Tibial artery (tissue), 4 donors: ENCODE measurements at regions not wholly inside any gene's neighbourhood (a gene's known extent, or its start where the extent isn't known, plus 50 kb on each side); places are given as distances from the start of the nearest gene placed in this dataset.

ENCODE experiments used
- DNase-seq, 2 donors: peaks; one replicate each; pipeline ENCODE4 v3.0.0-alpha.2; 2019
- H3K27ac ChIP-seq, 2 donors: fragments of 200-600 bp; sonication (generic) in 1 of 2; 1 replicate in 1 of 2; 2 replicates in 1 of 2; pipeline ENCODE4 v1.5.1; 2018 to 2019; ENCODE audit warnings: mild to moderate bottlenecking in 1 of 2
- H3K27me3 ChIP-seq, 2 donors: fragments of 200-600 bp; sonication (generic) in 1 of 2; one replicate each; pipeline versions ENCODE4 v1.5.1 to v1.6.0; 2016 to 2019
- H3K36me3 ChIP-seq, 3 donors: fragments of 200-600 bp; sonication (generic) in 2 of 3; one replicate each; pipeline ENCODE4 v1.5.1; 2016 to 2019; ENCODE audit warnings: mild to moderate bottlenecking in 2 of 3
- H3K4me1 ChIP-seq, 4 donors: fragments of 200-600 bp; sonication (generic) in 2 of 4; 1 replicate in 3 of 4; 2 replicates in 1 of 4; pipeline ENCODE4 v1.5.1; 2016 to 2019
- H3K4me3 ChIP-seq, 2 donors: fragments of 200-600 bp; sonication (generic) in 1 of 2; 1 replicate in 1 of 2; 2 replicates in 1 of 2; pipeline ENCODE4 v1.5.1; 2018 to 2019; ENCODE audit warnings: mild to moderate bottlenecking in 2 of 2
- H3K9me3 ChIP-seq, 3 donors: fragments of 200-600 bp; sonication (generic) in 1 of 3; one replicate each; pipeline ENCODE4 v1.5.1; 2016 to 2019
- CTCF ChIP-seq, 2 experiments: fragments of 200-600 bp in 1 of 2; fragments of 450-650 bp in 1 of 2; IDR thresholded peaks; one replicate each; pipeline ENCODE4 v1.5.1; 2017 to 2019; ENCODE audit warnings: antibody characterized with exemption in 2 of 2, mild to moderate bottlenecking in 1 of 2, moderate library complexity in 1 of 2
- intact Hi-C: fragments of 100-400 bp; cut with DNase I; formaldehyde crosslinking; loops from one replicate; pipeline ENCODE4 v1.15.0; 2023; ENCODE audit warnings: low total_unique reads

GRCh38 chr7:41633690-41634089, 69.2 kb downstream of the INHBA start:
- H3K4me3 ChIP-seq = no peak overlapping the region
- no peak overlapping the region for H3K27ac ChIP-seq
- H3K36me3 ChIP-seq = no peaks in the 10 kb centered on the region
- no peaks in the 10 kb centered on the region for H3K27me3 ChIP-seq
- H3K4me1 ChIP-seq = no peaks in the 10 kb centered on the region
- DNase-seq = no peak
- no peaks in the 10 kb centered on the region for H3K9me3 ChIP-seq
- no peak for TF ChIP-seq CTCF (IDR thresholded peaks at IDR 0.05)
- intact Hi-C loops = no loop called here

GRCh38 chr7:41630741-41631140, 72.1 kb downstream of the INHBA start:
- no peak overlapping the region for H3K27ac ChIP-seq

GRCh38 chr7:41629711-41630111, 73.2 kb downstream of the INHBA start:
- no peak for DNase-seq
- no peaks in the 10 kb centered on the region for H3K27me3 ChIP-seq
- H3K9me3 ChIP-seq = no peaks in the 10 kb centered on the region

More at GRCh38 chr7:41630741-41631140, 72.1 kb downstream of the INHBA start:
- Histone ChIP-seq H3K36me3 (no peaks in the 10 kb centered on the region), H3K4me3 (no peak overlapping the region), H3K27me3 (no peaks in the 10 kb centered on the region), H3K4me1 (no peaks in the 10 kb centered on the region), H3K9me3 (no peaks in the 10 kb centered on the region)
- intact Hi-C loops = no loop called here
- no peak for TF ChIP-seq CTCF (IDR thresholded peaks at IDR 0.05)
- no peak for DNase-seq

GRCh38 chr7:41628901-41629300, 74.0 kb downstream of the INHBA start:
- Histone ChIP-seq H3K4me1 (no peaks in the 10 kb centered on the region), H3K4me3 (no peak overlapping the region), H3K9me3 (no peaks in the 10 kb centered on the region), H3K36me3 (no peaks in the 10 kb centered on the region), H3K27ac (no peak overlapping the region), H3K27me3 (no peaks in the 10 kb centered on the region)
- DNase-seq = no peak
- TF ChIP-seq CTCF (IDR thresholded peaks at IDR 0.05) = no peak
- intact Hi-C loops = no loop called here

More at GRCh38 chr7:41629711-41630111, 73.2 kb downstream of the INHBA start:
- H3K27ac ChIP-seq = no peak overlapping the region
- H3K4me1 ChIP-seq = no peaks in the 10 kb centered on the region
- TF ChIP-seq CTCF (IDR thresholded peaks at IDR 0.05) = no peak
- no peak overlapping the region for H3K4me3 ChIP-seq
- no peaks in the 10 kb centered on the region for H3K36me3 ChIP-seq
- intact Hi-C loops = no loop called here

GRCh38 chr7:41627645-41628298, 75.1 kb downstream of the INHBA start:
- H3K9me3 ChIP-seq = no peaks in the 10 kb centered on the region
- no peaks in the 10 kb centered on the region for H3K36me3 ChIP-seq
- intact Hi-C loops = no loop called here
- no peaks in the 10 kb centered on the region for H3K4me1 ChIP-seq
- no peaks in the 10 kb centered on the region for H3K27me3 ChIP-seq
- no peak overlapping the region for H3K4me3 ChIP-seq
- no peak overlapping the region for H3K27ac ChIP-seq
- DNase-seq = no peak
- TF ChIP-seq CTCF (IDR thresholded peaks at IDR 0.05) = no peak

- no peaks in the 10 kb centered on the region for H3K36me3 ChIP-seq
- intact Hi-C loops = no loop called here
- H3K4me1 ChIP-seq = no peaks in the 10 kb centered on the region
- no peak for TF ChIP-seq CTCF (IDR thresholded peaks at IDR 0.05)
- no peak overlapping the region for H3K27ac ChIP-seq
- no peak for DNase-seq
- H3K9me3 ChIP-seq = no peaks in the 10 kb centered on the region
- no peaks in the 10 kb centered on the region for H3K27me3 ChIP-seq
- H3K4me3 ChIP-seq = no peak overlapping the region
These were observed 78.1 kb downstream of the INHBA start for GRCh38 chr7:41624818-41625217.
